IMR-90 (cell line): ENCODE measurements at regions not wholly inside any gene's neighbourhood (a gene's known extent, or its start where the extent isn't known, plus 50 kb on each side); places are given as distances from the start of the nearest gene placed in this dataset.

Experiments used
- ATAC-seq: fragments of 200-7000 bp; cut with Tn5 transposase; 2 replicates; pipeline ENCODE4 v1.9.1; 2020; ENCODE audit warnings: low read depth, mild to moderate bottlenecking, moderate library complexity
- BruUV-seq: library from RNA; stranded (reverse); fragments of 400-500 nt; replicated peaks from 2 replicates; lab custom pipeline; 2021; lab: Mats Ljungman, UMichigan
- CTCF ChIA-PET: fragments of 300-600 bp; formaldehyde crosslinking; extraction: SDS; loops from one replicate; lab custom pipeline; 2021; ENCODE audit warnings: antibody characterized with exemption; lab: Yijun Ruan, JAX
- POLR2A ChIA-PET: fragments of 300-600 bp; sonication (Branson Sonifier 250); formaldehyde crosslinking; loops from one replicate; lab custom pipeline; 2022; ENCODE audit warnings: antibody characterized with exemption; ENCODE audit not compliant: unreplicated experiment; lab: Charles Lee
- DNase-seq: peaks from one replicate; pipeline ENCODE4 v3.0.0; 2013
- H2AFZ ChIP-seq: replicated peaks from 2 replicates; pipeline ENCODE3; 2013; ENCODE audit warnings: low read length, mild to moderate bottlenecking; ENCODE audit not compliant: poor library complexity
- H2AK5ac ChIP-seq: 2 replicates; pipeline ENCODE4 v1.6.1; 2013; ENCODE audit warnings: low read depth, low read length, inconsistent platforms
- H2AK9ac ChIP-seq: replicated peaks from 2 replicates; pipeline ENCODE3; 2013; ENCODE audit warnings: mild to moderate bottlenecking, low read depth, low read length, moderate library complexity; ENCODE audit not compliant: poor library complexity
- H2BK120ac ChIP-seq: 2 replicates; pipeline ENCODE4 v1.6.1; 2013; ENCODE audit warnings: low read depth, low read length, inconsistent platforms
- H2BK15ac ChIP-seq: 3 replicates; pipeline ENCODE4 v1.6.1; 2013; ENCODE audit warnings: low read depth, low read length, inconsistent platforms
- H2BK20ac ChIP-seq: 2 replicates; pipeline ENCODE4 v1.6.1; 2013; ENCODE audit warnings: low read depth, mild to moderate bottlenecking, inconsistent platforms, low read length, moderate library complexity
- H2BK5ac ChIP-seq: 2 replicates; pipeline ENCODE4 v1.6.1; 2013; ENCODE audit warnings: mild to moderate bottlenecking, low read depth, low read length, inconsistent platforms; ENCODE audit not compliant: poor library complexity, severe bottlenecking
- H3K14ac ChIP-seq: replicated peaks from 2 replicates; pipeline ENCODE4 v1.6.1; 2013; ENCODE audit warnings: low read depth, low read length, inconsistent platforms
- H3K18ac ChIP-seq: 2 replicates; pipeline ENCODE4 v1.6.1; 2013; ENCODE audit warnings: low read depth, low read length, control low read depth
- H3K23ac ChIP-seq: 2 replicates; pipeline ENCODE4 v1.6.1; 2013; ENCODE audit warnings: low read depth, low read length, inconsistent platforms
- H3K27ac ChIP-seq: 2 replicates; pipeline ENCODE4 v1.5.1; 2013; ENCODE audit warnings: mild to moderate bottlenecking, control low read depth, low read length; ENCODE audit not compliant: insufficient read depth
- H3K27me3 ChIP-seq: 2 replicates; pipeline ENCODE4 v1.6.1; 2013; ENCODE audit warnings: low read length; ENCODE audit not compliant: control insufficient read depth, insufficient read depth
- H3K36me3 ChIP-seq: 2 replicates; pipeline ENCODE4 v1.6.1; 2013; ENCODE audit warnings: low read length, mixed read lengths; ENCODE audit not compliant: control insufficient read depth, insufficient read depth
- H3K4ac ChIP-seq: 2 replicates; pipeline ENCODE4 v1.6.1; 2013; ENCODE audit warnings: low read depth, low read length, inconsistent platforms
- H3K4me1 ChIP-seq: 2 replicates; pipeline ENCODE4 v1.6.1; 2013; ENCODE audit warnings: low read length, mixed read lengths; ENCODE audit not compliant: control insufficient read depth, insufficient read depth
- H3K4me2 ChIP-seq: 2 replicates; pipeline ENCODE4 v1.6.1; 2013; ENCODE audit warnings: low read depth, mild to moderate bottlenecking, control low read depth, low read length, moderate library complexity
- H3K4me3 ChIP-seq: 2 replicates; pipeline ENCODE4 v1.5.1; 2013; ENCODE audit warnings: low read depth, mild to moderate bottlenecking, control low read depth, low read length, moderate library complexity; ENCODE audit not compliant: insufficient read depth
- H3K56ac ChIP-seq: 2 replicates; pipeline ENCODE4 v1.6.1; 2013; ENCODE audit warnings: low read length, inconsistent platforms; ENCODE audit not compliant: insufficient read depth; ENCODE audit errors: extremely low read depth
- H3K79me1 ChIP-seq, 2 experiments: 2 replicates each; pipeline ENCODE4 v1.6.1; 2013; ENCODE audit warnings: low read length in 2 of 2, inconsistent platforms in 1 of 2, low read depth in 1 of 2
- H3K9ac ChIP-seq: 2 replicates; pipeline ENCODE4 v1.6.1; 2013; ENCODE audit warnings: low read depth, low read length, control low read depth
- H3K9me1 ChIP-seq: 2 replicates; pipeline ENCODE4 v1.6.1; 2013; ENCODE audit warnings: low read length, inconsistent platforms; ENCODE audit not compliant: insufficient read depth
- H3K9me3 ChIP-seq: 2 replicates; pipeline ENCODE4 v1.6.1; 2013; ENCODE audit warnings: low read length; ENCODE audit not compliant: control insufficient read depth, insufficient read depth
- H4K20me1 ChIP-seq: 2 replicates; pipeline ENCODE4 v1.6.1; 2013; ENCODE audit warnings: low read length, inconsistent platforms; ENCODE audit not compliant: insufficient read depth
- H4K5ac ChIP-seq: 2 replicates; pipeline ENCODE4 v1.6.1; 2013; ENCODE audit warnings: mild to moderate bottlenecking, low read depth, low read length, control low read depth
- H4K8ac ChIP-seq, 2 experiments: 2 replicates each; pipeline ENCODE4 v1.6.1; 2013; ENCODE audit warnings: low read depth in 2 of 2, low read length in 2 of 2, control low read depth in 1 of 2, inconsistent platforms in 1 of 2
- H4K91ac ChIP-seq: 2 replicates; pipeline ENCODE4 v1.6.1; 2013; ENCODE audit warnings: low read depth, low read length, inconsistent platforms; ENCODE audit not compliant: insufficient read depth
- BHLHE40 ChIP-seq: fragments of 150-350 bp; IDR thresholded peaks from 2 replicates; pipeline ENCODE4 v1.6.1; 2016; ENCODE audit warnings: mild to moderate bottlenecking, low read depth, low read length
- CEBPB ChIP-seq: IDR thresholded peaks from 2 replicates; pipeline ENCODE4 v1.6.1; 2012; ENCODE audit warnings: low read depth, low read length, improper control_type of control experiment
- CHD1 ChIP-seq: IDR thresholded peaks from 2 replicates; pipeline ENCODE4 v1.6.1; 2012; ENCODE audit warnings: low read depth, low read length, improper control_type of control experiment
- FOS ChIP-seq: fragments of 150-350 bp; IDR thresholded peaks from 2 replicates; pipeline ENCODE4 v1.6.1; 2016; ENCODE audit warnings: low read depth, low read length
- MAFK ChIP-seq: IDR thresholded peaks from 2 replicates; pipeline ENCODE4 v1.6.1; 2012; ENCODE audit warnings: low read depth, low read length, improper control_type of control experiment
- MAZ ChIP-seq: IDR thresholded peaks from 2 replicates; pipeline ENCODE4 v1.6.1; 2012; ENCODE audit warnings: low read depth, mild to moderate bottlenecking, low read length, improper control_type of control experiment, moderate library complexity, borderline replicate concordance
- MXI1 ChIP-seq: IDR thresholded peaks from 2 replicates; pipeline ENCODE4 v1.6.1; 2012; ENCODE audit warnings: low read depth, mild to moderate bottlenecking, low read length, moderate library complexity, borderline replicate concordance
- NFE2L2 ChIP-seq: fragments of 150-350 bp; IDR thresholded peaks from 2 replicates; pipeline ENCODE4 v1.6.1; 2016; ENCODE audit warnings: low read depth, mild to moderate bottlenecking, low read length
- POLR2A ChIP-seq: IDR thresholded peaks from 2 replicates; pipeline ENCODE4 v1.6.1; 2012; ENCODE audit warnings: mild to moderate bottlenecking, low read depth, low read length
- RAD21 ChIP-seq: IDR thresholded peaks from 2 replicates; pipeline ENCODE4 v1.6.1; 2012; ENCODE audit warnings: low read length, improper control_type of control experiment
- RCOR1 ChIP-seq: IDR thresholded peaks from 2 replicates; pipeline ENCODE4 v1.6.1; 2012; ENCODE audit warnings: mild to moderate bottlenecking, low read length, improper control_type of control experiment; ENCODE audit not compliant: insufficient replicate concordance
- RFX5 ChIP-seq: IDR thresholded peaks from 2 replicates; pipeline ENCODE4 v1.8.0; 2012; ENCODE audit warnings: low read depth, mild to moderate bottlenecking, low read length, moderate library complexity
- SMC3 ChIP-seq: fragments of 150-350 bp; IDR thresholded peaks from 2 replicates; pipeline ENCODE4 v1.6.1; 2016; ENCODE audit warnings: low read depth, mild to moderate bottlenecking, antibody characterized with exemption, low read length, moderate library complexity
- WGBS, 2 experiments: methylation state at CpG; one replicate each; pipeline versions ENCODE4 v1.1.5 to v1.1.7; 2013; ENCODE audit warnings: missing lambda C conversion rate in 2 of 2; ENCODE audit not compliant: insufficient read length in 1 of 2; ENCODE audit errors: extremely low coverage in 2 of 2; 5-methylcytosine and 5-hydroxymethylcytosine counted together
- dilution Hi-C: fragments of 300-500 bp; cut with HindIII; formaldehyde crosslinking; loops from one replicate; pipeline ENCODE4 v1.14.3; 2018; ENCODE audit warnings: low sequenced_read_pairs; ENCODE audit not compliant: unreplicated experiment
- in situ Hi-C: fragments of 300-500 bp; cut with MboI; formaldehyde crosslinking; loops from 3 replicates; pipeline ENCODE4 v1.14.3; 2019; ENCODE audit warnings: low sequenced_read_pairs, inconsistent platforms, mixed read lengths
- intact Hi-C: fragments of 100-400 bp; cut with micrococcal nuclease; formaldehyde crosslinking; loops from 2 replicates; pipeline ENCODE4 v1.10.0; 2022

GRCh38 chr3:14039149-14039548 lies 85.5 kb downstream of the CHCHD4 start:
- no peak overlapping the region for H4K5ac ChIP-seq
- H2BK5ac ChIP-seq = no peak overlapping the region
- no CpG with 5 or more reads among the region's 2 CpGs for WGBS, 2 experiments
- no peak overlapping the region for H3K23ac ChIP-seq
- no peak for TF ChIP-seq CHD1
- no peak for TF ChIP-seq POLR2A
- TF ChIP-seq BHLHE40 = no peak
- TF ChIP-seq CEBPB = no peak
- no peak for TF ChIP-seq NFE2L2
- TF ChIP-seq RAD21 = no peak
- no peak for TF ChIP-seq MAZ
- no peak for TF ChIP-seq MXI1
- no peak for TF ChIP-seq MAFK
- no peak for TF ChIP-seq SMC3
- TF ChIP-seq FOS = no peak
- TF ChIP-seq RFX5 = no peak
- no peak for TF ChIP-seq RCOR1
- no peaks in the 10 kb centered on the region for H4K20me1 ChIP-seq
- H2BK20ac ChIP-seq = no peak overlapping the region
- no peaks in the 10 kb centered on the region for H3K79me1 ChIP-seq
- H3K9me1 ChIP-seq = no peaks in the 10 kb centered on the region
- in situ Hi-C loops (loop anchor here (25.0 kb wide), 1 partner anchor 98 kb away; the partner anchor contains the start of gene TMEM43), intact Hi-C loops (no loop called here), dilution Hi-C loops (no loop called here)
- no peaks in the 10 kb centered on the region for H3K4me1 ChIP-seq
- no peak overlapping the region for H3K4ac ChIP-seq
- no peak overlapping the region for H3K9ac ChIP-seq
- no peak overlapping the region for H4K91ac ChIP-seq
- POLR2A ChIA-PET = no interaction called here
- no peak overlapping the region for H2AFZ ChIP-seq
- DNase-seq = no peak
- H2BK15ac ChIP-seq = no peak overlapping the region
- no peak overlapping the region for H2BK120ac ChIP-seq
- CTCF ChIA-PET = no interaction called here
- no peaks in the 10 kb centered on the region for H3K27me3 ChIP-seq
- no peak overlapping the region for H2AK5ac ChIP-seq
- H3K56ac ChIP-seq = no peak overlapping the region
- H3K36me3 ChIP-seq = no peaks in the 10 kb centered on the region
- no peak overlapping the region for H3K14ac ChIP-seq
- no peak overlapping the region for H3K18ac ChIP-seq
- no peak overlapping the region for H3K4me2 ChIP-seq
- no peak overlapping the region for H3K4me3 ChIP-seq
- H3K27ac ChIP-seq = no peak overlapping the region
- BruUV-seq = no TSS peak
- no peaks in the 10 kb centered on the region; the same call in 1 of the 2 replicates for H3K9me3 ChIP-seq
- ATAC-seq = no peak
- no peak overlapping the region for H2AK9ac ChIP-seq
- H4K8ac ChIP-seq = no peak overlapping the region
